Islet of Langerhans (tissue), 1 donor: ENCODE measurements at regions not wholly inside any gene's neighbourhood (a gene's known extent, or its start where the extent isn't known, plus 50 kb on each side); places are given as distances from the start of the nearest gene placed in this dataset.
A peak's percentile ranks its signal among the peaks of the same experiment; 100 is the strongest.

Experiments
- FAIRE-seq: peaks from one replicate; lab custom pipeline; 2011; peaks lifted over from hg19 to GRCh38; lab: Jason Lieb, UNC

GRCh38 chr18:31247574-31248199 lies 70.3 kb upstream of the DSG1 start:
- no peak for FAIRE-seq

DNA sequence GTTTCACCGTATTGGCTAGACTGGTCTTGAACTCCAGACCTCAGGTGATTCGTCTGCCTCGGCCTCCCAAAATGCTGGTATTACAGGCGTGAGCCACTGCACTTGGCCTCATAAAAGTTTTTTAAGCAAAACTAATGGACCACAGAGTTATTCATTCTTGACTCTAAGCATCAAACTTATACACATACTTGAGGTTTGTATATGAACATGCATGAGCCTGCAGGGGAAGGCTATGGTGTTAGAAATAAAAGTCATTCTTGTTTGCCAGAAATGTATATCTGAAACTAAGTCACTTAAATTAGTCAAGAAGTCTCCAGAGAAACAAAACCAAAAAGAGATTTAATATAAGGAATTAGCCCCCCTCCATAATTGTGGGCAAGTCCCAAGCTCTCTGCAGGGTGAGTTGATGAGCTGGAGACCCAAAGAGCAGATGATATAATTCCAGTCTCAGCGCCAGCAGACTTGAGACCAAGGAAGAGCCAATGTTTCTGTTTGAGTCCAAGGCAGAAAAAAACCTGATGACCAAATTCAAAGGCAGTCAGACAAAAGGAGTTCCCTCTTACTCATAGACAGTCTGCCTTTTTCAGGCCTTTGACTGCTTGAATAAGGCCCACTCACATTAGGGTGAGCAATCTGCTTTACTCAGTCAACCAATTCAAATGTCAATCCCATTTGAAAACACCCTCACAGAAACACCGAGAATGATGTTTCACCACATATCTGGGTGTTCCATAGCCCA lies 69.0 kb upstream of the DSG1 start:
- FAIRE-seq: no peak

DNA sequence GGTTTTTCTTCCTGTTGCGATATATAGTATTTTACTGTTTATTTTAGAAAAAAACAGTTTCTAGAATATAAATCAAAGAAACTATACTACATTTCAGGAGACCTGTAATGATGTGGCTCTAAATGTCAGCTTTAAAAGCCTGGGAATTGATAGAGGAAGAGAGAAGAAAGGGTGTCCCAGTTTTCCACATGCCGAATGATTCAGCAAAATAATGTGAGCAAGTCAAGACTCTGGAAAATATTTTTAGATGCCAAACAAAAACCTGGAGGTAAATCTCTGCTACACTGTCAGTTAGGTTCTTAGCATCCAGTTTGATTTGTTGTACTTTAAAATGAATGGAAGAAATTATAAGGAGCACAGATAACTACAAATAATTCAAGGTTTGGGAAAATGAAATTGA lies 67.1 kb upstream of the DSG1 start:
- FAIRE-seq: peak; percentile 24

GRCh38 chr18:31252522-31252921 lies 65.4 kb upstream of the DSG1 start:
- no peak for FAIRE-seq

GRCh38 chr18:31255953-31256352 lies 62.0 kb upstream of the DSG1 start:
- no peak for FAIRE-seq

DNA sequence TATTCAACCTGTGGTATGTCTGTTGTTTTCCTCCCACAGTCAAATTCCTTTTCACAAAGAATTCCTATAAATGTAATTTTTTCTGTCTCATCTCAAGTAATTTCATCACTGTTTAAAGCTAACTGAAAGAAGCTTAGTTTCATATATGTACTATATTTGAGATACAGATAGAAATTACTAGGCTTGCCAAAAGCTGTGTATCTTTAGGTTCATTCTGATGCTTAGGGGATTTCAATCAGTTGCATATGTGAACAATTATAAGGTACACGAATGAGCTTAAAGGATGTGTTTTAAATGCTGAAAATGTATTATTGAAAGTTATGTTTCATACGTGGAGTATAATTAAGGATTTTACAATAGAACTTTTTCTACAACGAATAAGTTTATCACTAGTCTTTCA lies 59.2 kb upstream of the DSG1 start:
- no peak for FAIRE-seq

DNA sequence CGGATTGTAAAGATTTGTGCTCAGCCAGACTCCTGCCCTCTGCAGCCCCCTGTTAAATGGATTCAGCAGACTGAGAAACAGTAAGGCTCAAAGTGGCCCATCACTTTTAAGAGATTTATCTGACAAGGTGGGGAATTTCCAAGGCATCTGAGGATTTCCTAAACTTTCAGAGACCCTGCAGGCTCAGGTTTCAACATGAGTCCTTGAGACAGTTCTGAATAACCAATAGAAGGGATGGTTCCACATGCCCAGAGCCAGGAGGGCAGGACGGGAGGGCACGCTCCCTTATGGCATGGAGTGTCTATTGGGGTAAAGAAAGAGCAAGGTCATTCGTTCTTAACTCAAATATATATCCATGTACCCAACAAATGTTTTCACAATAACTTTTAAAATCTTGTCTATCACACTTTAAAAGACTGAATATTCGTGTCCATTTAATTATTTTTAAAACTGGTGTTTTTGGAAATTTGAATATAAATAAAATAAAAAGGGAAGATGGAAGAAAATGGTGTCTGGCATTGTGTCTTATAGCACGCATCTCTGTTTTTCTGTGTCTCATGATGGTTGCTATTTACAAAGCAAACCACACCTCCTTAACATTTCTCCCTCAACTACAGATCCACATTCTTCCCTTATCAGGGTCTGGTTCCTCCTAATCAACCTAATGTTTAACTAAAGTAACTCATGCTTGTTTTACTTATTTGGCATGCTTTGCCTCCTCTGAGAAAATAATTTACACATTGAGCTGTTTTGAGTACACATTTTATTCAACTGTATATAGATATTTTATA lies 56.0 kb upstream of the DSG1 start:
- FAIRE-seq: no peak

DNA sequence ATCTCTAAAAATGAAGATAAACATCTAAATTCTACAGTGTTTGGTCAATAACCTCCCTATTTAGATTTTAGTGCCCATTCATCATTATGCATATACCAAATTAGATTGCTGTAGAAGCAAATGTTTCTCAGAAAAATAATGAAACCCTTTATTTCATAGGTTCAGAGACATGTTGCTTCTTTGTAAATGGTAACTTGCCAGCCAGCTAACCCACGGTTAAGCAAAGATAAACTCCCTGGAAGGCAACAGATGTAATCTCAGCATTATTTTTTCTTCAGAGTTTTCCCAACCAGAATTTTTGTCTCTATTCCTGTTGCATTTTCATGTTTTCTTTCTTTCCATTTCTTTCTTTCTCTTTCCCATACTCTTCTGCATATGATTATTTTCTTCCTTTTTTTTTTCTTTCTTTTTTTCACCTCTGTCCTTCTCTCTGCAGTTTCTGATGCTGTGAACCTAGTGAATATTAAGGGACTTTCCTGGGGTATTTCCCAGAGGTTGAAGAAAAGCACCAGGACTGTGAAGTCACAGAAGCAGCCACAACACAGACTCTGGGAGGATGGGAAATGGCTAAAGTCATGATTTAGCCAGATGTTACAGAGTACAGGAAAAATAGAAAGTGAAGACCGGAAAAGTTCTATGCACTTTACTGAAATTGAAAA lies 50.0 kb upstream of the DSG1 start:
- FAIRE-seq: no peak
